ENCODE measurements at regions not wholly inside any gene's neighbourhood (a gene's known extent, or its start where the extent isn't known, plus 50 kb on each side); places are given as distances from the start of the nearest gene placed in this dataset.
"Not testable (repeated sequence)": the region's sequence is repeated elsewhere in the genome, so short reads cannot be mapped to it uniquely, and the experiment has no call there.

- H3K4me1 ChIP-seq; H3K27me3 ChIP-seq (ENCODE audit: low read depth); H3K27ac ChIP-seq; H3K4me3 ChIP-seq; DNase-seq; H3K36me3 ChIP-seq; H3K9me3 ChIP-seq; intact Hi-C loops (cut with DNase I); ATAC-seq: not testable (repeated sequence)
Observed at GRCh38 chr17:27104605-27105221, 189.2 kb upstream of the WSB1 start.

- intact Hi-C loops (cut with DNase I): no loop called here
- ATAC-seq (no peak), DNase-seq (no peak)
- Histone ChIP-seq H3K9me3 (no peaks in the 10 kb centered on the region), H3K27me3 (ENCODE audit: low read depth) (no peaks in the 10 kb centered on the region), H3K36me3 (no peaks in the 10 kb centered on the region), H3K27ac (no peak overlapping the region), H3K4me3 (no peak overlapping the region), H3K4me1 (no peaks in the 10 kb centered on the region)
- no peak for TF ChIP-seq CTCF (IDR thresholded peaks at IDR 0.05)
Observed at GRCh38 chr17:27105636-27106035, 188.3 kb upstream of the WSB1 start.

GRCh38 chr17:27106347-27106981 lies 187.4 kb upstream of the WSB1 start:
- intact Hi-C loops (cut with DNase I): no loop called here
- no peak for ATAC-seq

GRCh38 chr17:27106982-27107360 lies 186.9 kb upstream of the WSB1 start:
- DNase-seq: no peak

More at GRCh38 chr17:27106347-27106981, 187.4 kb upstream of the WSB1 start:
- H3K4me1 ChIP-seq: no peaks in the 10 kb centered on the region
- H3K27ac ChIP-seq: no peak overlapping the region
- no peak overlapping the region for H3K4me3 ChIP-seq
- H3K9me3 ChIP-seq: no peaks in the 10 kb centered on the region
- DNase-seq: no peak
- H3K27me3 ChIP-seq (ENCODE audit: low read depth): no peaks in the 10 kb centered on the region
- H3K36me3 ChIP-seq: no peaks in the 10 kb centered on the region
- no peak for TF ChIP-seq CTCF (IDR thresholded peaks at IDR 0.05)

GRCh38 chr17:27107386-27108328 lies 186.3 kb upstream of the WSB1 start:
- H3K9me3 ChIP-seq; DNase-seq; H3K27ac ChIP-seq; H3K27me3 ChIP-seq (ENCODE audit: low read depth); ATAC-seq; intact Hi-C loops (cut with DNase I); H3K4me1 ChIP-seq; H3K36me3 ChIP-seq; H3K4me3 ChIP-seq: not testable (repeated sequence)

More at GRCh38 chr17:27106982-27107360, 186.9 kb upstream of the WSB1 start:
- Histone ChIP-seq H3K4me1 (no peaks in the 10 kb centered on the region), H3K36me3 (no peaks in the 10 kb centered on the region), H3K27me3 (ENCODE audit: low read depth) (no peaks in the 10 kb centered on the region), H3K9me3 (no peaks in the 10 kb centered on the region), H3K4me3 (no peak overlapping the region), H3K27ac (no peak overlapping the region)
- no peak for ATAC-seq
- TF ChIP-seq CTCF (IDR thresholded peaks at IDR 0.05): no peak
- intact Hi-C loops (cut with DNase I): no loop called here

- H3K4me3 ChIP-seq: no peak overlapping the region
- no peaks in the 10 kb centered on the region for H3K36me3 ChIP-seq
- TF ChIP-seq CTCF (IDR thresholded peaks at IDR 0.05): no peak
- no peaks in the 10 kb centered on the region for H3K4me1 ChIP-seq
- H3K27me3 ChIP-seq (ENCODE audit: low read depth): no peaks in the 10 kb centered on the region
- DNase-seq (no peak), ATAC-seq (no peak)
- no peaks in the 10 kb centered on the region for H3K9me3 ChIP-seq
- intact Hi-C loops (cut with DNase I): no loop called here
- H3K27ac ChIP-seq: no peak overlapping the region
Observed at GRCh38 chr17:27109346-27109745, 184.6 kb upstream of the WSB1 start.

Data from lower lobe of right lung (tissue), 2 donors.